ENCODE measurements at regions not wholly inside any gene's neighbourhood (a gene's known extent, or its start where the extent isn't known, plus 50 kb on each side); places are given as distances from the start of the nearest gene placed in this dataset.
"Not testable (repeated sequence)": the region's sequence is repeated elsewhere in the genome, so short reads cannot be mapped to it uniquely, and the experiment has no call there.

GRCh38 chr5:68830377-68830898 lies 263.4 kb upstream of the SLC30A5 start:
- no peak for DNase-seq

- no peak for DNase-seq
Observed at GRCh38 chr5:68834491-68834981, 259.3 kb upstream of the SLC30A5 start.

GRCh38 chr5:68838157-68838718 lies 255.6 kb upstream of the SLC30A5 start:
- no peak for DNase-seq

- DNase-seq, result no peak
Observed at GRCh38 chr5:68839019-68839552, 254.7 kb upstream of the SLC30A5 start.

DNA sequence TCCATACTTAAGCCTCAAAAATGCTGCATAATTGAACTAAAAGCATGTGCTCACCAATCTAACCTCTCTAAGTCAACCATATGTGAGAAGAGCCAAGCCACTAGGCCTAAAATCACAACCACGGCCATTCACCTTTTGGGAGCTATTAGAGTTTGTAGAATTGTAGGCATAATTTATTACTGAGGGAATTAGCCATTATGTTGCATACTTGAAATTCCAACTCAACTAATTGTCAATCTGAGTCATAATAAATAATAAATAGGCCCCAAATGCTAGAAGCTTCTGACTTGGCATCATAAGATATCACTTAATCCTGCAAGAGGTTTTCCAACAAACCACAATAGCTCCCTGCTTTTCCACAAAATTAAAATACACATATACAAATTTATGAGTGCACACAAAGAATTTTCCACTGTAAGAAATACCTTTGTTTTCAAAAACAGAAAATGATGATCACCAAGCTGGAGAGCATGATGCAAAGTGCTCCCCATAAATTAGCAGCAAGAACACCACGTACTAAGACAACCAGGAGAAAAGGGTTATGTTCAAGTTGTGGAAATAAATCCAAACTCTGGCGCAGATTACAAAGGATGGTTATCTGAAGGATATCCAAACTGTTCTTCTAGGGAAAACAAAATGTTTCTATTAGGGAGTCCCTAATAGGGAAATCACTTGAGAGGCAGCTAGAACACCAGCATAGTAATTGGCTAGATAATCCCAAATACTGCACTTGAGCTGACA lies 250.0 kb upstream of the SLC30A5 start:
- no peak for DNase-seq

GRCh38 chr5:68845131-68845530 lies 248.7 kb upstream of the SLC30A5 start:
- no peak for DNase-seq

GRCh38 chr5:68846828-68847227 lies 247.0 kb upstream of the SLC30A5 start:
- no peak for DNase-seq

- DNase-seq, result no peak
Observed at GRCh38 chr5:68848091-68848490, 245.7 kb upstream of the SLC30A5 start.

DNA sequence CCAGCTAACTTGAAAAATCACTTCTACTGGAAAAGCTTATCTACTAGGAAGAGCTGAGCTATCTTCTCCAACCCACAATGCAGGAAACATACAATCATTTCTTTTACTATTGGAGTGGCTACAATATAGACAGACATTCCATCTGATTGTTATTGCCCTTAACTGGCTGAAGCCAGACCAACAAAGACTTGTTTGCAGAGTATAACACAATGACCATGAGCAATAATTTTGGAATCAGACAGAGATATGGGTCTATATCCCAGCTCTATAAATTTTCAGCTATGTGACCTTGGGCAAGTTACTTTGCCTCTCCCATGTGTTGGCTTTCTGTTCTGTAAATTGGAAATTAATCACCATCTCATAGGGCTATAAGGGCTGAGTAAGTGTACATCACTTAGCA lies 244.7 kb upstream of the SLC30A5 start:
- no peak for DNase-seq

- DNase-seq, result no peak
Observed at GRCh38 chr5:68849906-68850305, 243.9 kb upstream of the SLC30A5 start.

GRCh38 chr5:68861099-68861498 lies 232.7 kb upstream of the SLC30A5 start:
- no peak for DNase-seq

DNA sequence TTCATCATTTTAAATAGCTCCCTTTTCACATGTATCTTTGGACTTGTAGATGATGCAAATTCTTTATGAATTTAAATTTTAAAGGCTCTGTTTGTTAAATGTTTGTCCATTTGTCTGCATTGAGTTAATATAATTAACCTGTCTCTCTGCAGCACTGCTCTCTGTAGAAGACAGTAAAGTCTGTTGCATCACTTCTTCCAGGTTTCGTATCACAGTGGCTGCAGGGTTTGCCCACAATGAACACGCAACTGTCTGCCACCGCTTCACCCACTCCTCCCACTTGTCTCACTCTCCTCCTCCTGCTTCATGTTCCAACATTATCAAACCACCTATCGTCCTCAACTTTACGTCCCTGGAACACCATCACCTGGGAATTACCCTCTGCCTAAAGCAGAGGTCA lies 231.3 kb upstream of the SLC30A5 start:
- DNase-seq, result no peak

- DNase-seq, result not testable (repeated sequence)
Observed at GRCh38 chr5:68865192-68865591, 228.6 kb upstream of the SLC30A5 start.

DNA sequence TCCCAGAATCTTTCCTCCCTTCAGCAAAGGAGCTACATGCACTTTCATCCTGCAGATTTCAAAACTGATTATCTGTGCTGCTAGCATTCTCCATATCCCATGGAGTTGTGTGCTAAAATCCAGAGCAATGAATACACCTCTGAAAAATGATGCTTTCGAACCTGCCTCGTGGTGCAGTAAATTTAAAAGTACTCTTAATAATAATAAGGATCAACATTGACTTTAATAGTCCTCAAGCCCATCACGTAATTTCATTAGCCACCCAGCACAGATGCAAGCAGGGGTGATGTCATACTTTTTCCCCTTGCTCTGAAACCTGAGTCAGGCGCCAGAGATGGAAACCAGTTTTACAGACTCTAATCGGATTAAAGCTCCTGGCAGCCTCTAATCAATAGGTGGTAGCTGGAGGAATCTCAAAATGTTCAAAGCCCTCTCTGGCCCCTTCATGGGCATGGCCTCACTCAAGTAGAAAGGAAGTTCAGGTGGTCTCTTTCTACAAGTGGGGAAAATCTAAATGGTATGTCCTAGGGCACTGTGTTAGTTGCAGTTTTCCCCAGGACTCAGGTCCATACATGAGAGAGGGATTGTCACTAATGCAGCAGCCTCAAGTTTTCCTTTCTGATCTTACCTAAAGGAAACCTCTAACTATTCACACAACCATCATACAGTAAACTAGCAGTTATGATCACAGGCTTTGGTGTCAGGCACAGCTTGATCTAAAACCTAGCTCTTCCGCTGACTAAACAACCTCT lies 221.6 kb upstream of the SLC30A5 start:
- no peak for DNase-seq

GRCh38 chr5:68873198-68873597 lies 220.6 kb upstream of the SLC30A5 start:
- no peak for DNase-seq

- DNase-seq, result no peak
Observed at GRCh38 chr5:68875351-68875750, 218.5 kb upstream of the SLC30A5 start.

DNA sequence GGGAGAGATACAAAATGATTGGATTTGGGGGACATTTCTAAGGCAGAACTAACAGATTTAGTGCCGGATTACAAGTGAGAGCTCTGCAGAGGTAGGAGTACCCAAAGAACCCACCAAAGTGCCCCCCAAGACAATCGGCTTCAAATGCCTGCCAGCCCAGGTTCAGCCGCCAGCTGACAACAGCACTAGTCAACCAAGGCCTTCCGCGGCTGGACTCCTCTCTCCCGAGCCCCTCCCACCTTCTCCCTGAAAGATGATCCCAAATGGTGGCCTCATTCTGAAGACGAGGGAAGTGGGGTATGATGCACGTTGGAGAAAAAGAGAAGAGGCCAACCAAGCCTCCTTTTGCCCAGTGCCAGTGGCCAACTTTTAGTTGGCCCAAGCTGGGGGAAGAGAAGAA lies 210.4 kb upstream of the SLC30A5 start:
- no peak for DNase-seq

- DNase-seq, result no peak
Observed at GRCh38 chr5:68884144-68884754, 209.6 kb upstream of the SLC30A5 start.

GRCh38 chr5:68884883-68885282 lies 208.9 kb upstream of the SLC30A5 start:
- no peak for DNase-seq

DNA sequence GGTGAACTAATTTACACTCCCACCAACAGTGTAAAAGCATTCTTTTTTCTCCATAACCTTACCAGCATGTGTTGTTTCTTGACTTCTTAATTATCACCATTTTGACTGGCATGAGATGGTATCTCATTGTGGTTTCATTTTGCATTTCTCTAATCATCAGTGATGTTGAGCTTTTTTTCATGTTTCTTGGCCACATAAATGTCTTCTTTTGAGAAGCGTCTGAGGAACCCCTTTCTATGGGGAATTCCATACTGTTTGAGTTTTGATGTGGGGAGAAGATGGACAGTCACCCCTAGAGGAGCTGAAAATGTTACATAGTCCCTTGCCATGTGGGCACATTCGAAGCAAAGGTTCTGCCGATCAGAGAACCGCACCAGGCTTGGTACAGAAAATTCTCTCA lies 207.0 kb upstream of the SLC30A5 start:
- no peak for DNase-seq

DNA sequence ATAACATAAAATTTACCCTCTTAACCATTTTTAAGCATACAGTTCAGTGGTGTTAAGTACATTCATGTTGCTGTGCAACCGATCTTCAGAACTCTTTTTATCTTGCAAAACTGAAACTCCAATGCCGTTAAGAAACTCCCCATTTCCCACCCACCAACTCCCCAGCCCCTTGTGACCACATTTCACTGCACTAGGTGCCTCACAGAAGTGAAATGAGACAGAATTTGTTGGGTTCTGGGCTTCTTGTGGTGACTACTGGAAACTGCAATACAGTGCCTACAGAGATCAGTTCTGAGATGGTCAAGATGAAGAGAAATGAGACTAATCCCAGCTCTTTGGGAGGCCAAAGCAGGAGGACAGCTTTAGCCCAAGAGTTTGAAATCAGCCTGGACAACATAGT lies 202.1 kb upstream of the SLC30A5 start:
- no peak for DNase-seq

DNA sequence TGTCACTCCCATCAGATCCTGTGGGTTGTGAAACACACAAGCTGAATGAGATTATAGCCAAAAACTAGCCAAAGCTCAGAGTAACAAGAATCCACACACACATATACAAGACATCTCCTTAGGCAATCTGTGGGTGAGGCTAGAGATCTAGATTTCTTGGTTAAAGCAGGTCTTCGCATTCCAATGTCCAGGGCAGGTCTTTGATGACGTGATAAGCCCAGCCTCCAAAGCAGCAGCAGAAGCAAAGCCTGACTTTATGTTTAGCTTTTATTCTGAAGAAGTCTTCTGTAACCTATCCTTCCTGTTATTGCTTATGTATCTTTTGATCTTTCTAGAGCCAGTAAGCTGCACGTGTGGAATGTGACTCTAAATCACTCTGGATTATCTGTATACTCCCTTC lies 199.1 kb upstream of the SLC30A5 start:
- DNase-seq, result no peak

GRCh38 chr5:68898951-68899471 lies 194.8 kb upstream of the SLC30A5 start:
- no peak for DNase-seq

Measured in effector CD4-positive, alpha-beta T cell (primary cell).